Chondrocyte (in vitro differentiated cells): ENCODE measurements at regions not wholly inside any gene's neighbourhood (a gene's known extent, or its start where the extent isn't known, plus 50 kb on each side); places are given as distances from the start of the nearest gene placed in this dataset.

ENCODE experiments used
- DNase-seq: peaks from one replicate; pipeline ENCODE4 v3.0.0; 2021; ENCODE audit warnings: mixed read lengths, low spot score
- H3K27ac Mint-ChIP-seq: one replicate; pipeline ENCODE4 v1.8.0; 2021; ENCODE audit warnings: mild to moderate bottlenecking, moderate library complexity, mixed read lengths; ENCODE audit not compliant: unreplicated experiment
- H3K27me3 Mint-ChIP-seq: 2 replicates; pipeline ENCODE4 v1.8.0; 2021; ENCODE audit warnings: low read depth, mixed read lengths
- H3K36me3 Mint-ChIP-seq: 2 replicates; pipeline ENCODE4 v1.8.0; 2021; ENCODE audit warnings: low read depth, mixed read lengths
- H3K4me1 Mint-ChIP-seq: 2 replicates; pipeline ENCODE4 v1.8.0; 2021; ENCODE audit warnings: low read depth, mild to moderate bottlenecking, mixed read lengths
- H3K4me3 Mint-ChIP-seq: one replicate; pipeline ENCODE4 v1.8.0; 2021; ENCODE audit warnings: mild to moderate bottlenecking, moderate library complexity, mixed read lengths; ENCODE audit not compliant: unreplicated experiment
- H3K9me3 Mint-ChIP-seq: 2 replicates; pipeline ENCODE4 v1.8.0; 2021; ENCODE audit warnings: low read depth, mixed read lengths
- TF ChIP-seq, protein P1 (sequence below): fragments of 200-600 bp; sonication (generic); IDR thresholded peaks from 2 replicates; pipeline ENCODE4 v1.5.0; 2021; ENCODE audit warnings: antibody characterized with exemption, mild to moderate bottlenecking, moderate library complexity

DNA sequence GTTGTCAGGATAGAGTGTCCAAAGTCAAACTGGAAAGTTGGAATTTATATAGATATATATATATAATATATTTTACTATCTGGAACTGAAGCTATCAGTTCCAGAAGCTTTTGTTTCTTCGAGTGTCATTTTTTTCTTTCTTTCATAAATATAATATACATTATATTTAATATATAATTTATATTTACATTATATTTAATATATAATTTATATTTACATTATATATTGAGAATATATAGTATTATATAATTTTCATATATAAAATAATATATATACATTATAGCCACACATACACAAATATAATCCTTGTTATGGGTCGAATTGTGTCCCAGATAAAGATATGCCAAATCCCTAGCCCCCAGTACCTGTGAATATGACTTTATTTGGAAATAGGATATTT, 842.3 kb upstream of the LRRC4C start:
- H3K4me1 Mint-ChIP-seq, result no peaks in the 10 kb centered on the region
- no peaks in the 10 kb centered on the region for H3K27me3 Mint-ChIP-seq
- TF ChIP-seq, protein P1, sequence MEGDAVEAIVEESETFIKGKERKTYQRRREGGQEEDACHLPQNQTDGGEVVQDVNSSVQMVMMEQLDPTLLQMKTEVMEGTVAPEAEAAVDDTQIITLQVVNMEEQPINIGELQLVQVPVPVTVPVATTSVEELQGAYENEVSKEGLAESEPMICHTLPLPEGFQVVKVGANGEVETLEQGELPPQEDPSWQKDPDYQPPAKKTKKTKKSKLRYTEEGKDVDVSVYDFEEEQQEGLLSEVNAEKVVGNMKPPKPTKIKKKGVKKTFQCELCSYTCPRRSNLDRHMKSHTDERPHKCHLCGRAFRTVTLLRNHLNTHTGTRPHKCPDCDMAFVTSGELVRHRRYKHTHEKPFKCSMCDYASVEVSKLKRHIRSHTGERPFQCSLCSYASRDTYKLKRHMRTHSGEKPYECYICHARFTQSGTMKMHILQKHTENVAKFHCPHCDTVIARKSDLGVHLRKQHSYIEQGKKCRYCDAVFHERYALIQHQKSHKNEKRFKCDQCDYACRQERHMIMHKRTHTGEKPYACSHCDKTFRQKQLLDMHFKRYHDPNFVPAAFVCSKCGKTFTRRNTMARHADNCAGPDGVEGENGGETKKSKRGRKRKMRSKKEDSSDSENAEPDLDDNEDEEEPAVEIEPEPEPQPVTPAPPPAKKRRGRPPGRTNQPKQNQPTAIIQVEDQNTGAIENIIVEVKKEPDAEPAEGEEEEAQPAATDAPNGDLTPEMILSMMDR, result no peak
- H3K4me3 Mint-ChIP-seq, result no peak overlapping the region
- no peak for DNase-seq
- peaks cover 4% of the 10 kb centered on the region for H3K9me3 Mint-ChIP-seq
- H3K27ac Mint-ChIP-seq, result no peak overlapping the region
- no peaks in the 10 kb centered on the region for H3K36me3 Mint-ChIP-seq

DNA sequence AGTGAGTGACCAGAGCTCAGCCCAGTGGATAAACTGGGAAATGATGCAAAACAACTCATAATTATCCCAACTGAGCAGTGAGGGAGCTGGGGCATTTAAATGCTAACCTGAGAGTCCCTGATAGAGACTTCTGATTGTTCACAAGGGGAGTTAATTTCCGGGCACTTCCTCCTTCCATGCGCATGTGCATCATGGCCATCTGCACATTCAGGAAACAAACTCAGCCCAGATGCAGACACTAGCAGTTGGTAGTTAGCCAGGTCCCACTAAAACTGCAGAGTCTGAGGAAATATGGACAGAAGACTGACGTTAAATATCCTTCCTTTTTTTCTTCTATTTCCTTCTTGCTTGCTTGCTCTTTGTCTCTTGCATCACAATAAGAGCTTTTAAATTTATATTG, 852.1 kb upstream of the LRRC4C start:
- Mint-ChIP-seq H3K36me3 (no peaks in the 10 kb centered on the region), H3K27ac (no peak overlapping the region), H3K27me3 (no peaks in the 10 kb centered on the region), H3K4me3 (no peak overlapping the region), H3K9me3 (peaks cover 18% of the 10 kb centered on the region), H3K4me1 (no peaks in the 10 kb centered on the region)
- TF ChIP-seq, protein P1, result no peak
- DNase-seq, result no peak

DNA sequence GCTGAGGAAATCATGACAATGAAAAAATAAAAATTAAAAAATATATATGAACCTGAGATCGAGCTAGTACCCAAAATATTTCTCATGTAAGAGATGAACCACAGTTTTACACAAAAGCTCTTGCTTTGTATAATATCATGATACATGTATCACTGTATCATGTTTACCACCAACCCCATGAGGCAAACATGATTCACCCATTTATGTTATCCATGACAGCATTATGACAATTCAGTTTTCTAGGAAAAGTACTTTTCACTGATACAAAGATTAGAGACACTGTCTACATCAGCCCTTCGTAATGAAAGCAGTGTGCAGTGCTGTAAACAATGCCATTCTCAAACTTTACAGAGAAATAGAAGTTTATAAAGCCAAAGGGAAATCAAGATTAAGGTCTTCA, 852.5 kb upstream of the LRRC4C start:
- Mint-ChIP-seq H3K27me3 (no peaks in the 10 kb centered on the region), H3K27ac (no peak overlapping the region), H3K4me1 (no peaks in the 10 kb centered on the region), H3K36me3 (no peaks in the 10 kb centered on the region), H3K4me3 (no peak overlapping the region), H3K9me3 (peaks cover 18% of the 10 kb centered on the region)
- DNase-seq, result no peak
- TF ChIP-seq, protein P1, result no peak

DNA sequence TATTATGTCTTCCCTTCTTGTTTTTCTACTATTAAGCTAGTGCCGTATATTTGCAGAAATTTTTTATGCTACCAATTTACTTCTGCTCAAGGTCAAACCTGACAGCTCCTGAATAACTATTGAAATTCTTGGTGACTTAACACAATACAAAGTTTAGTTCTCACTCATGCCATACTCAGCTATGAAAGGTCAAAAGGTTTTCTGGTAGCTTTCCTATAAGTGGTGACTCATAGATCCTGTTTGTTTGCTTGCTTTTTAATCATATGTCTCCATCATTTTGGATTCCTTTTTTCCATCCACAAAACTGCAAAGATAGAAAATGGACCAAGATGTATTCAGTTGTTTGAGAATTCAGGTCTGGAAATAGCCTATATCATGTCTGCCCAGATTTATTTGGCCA, 855.8 kb upstream of the LRRC4C start:
- TF ChIP-seq, protein P1, result no peak
- DNase-seq, result no peak
- Mint-ChIP-seq H3K27me3 (no peaks in the 10 kb centered on the region), H3K4me1 (peaks cover 6% of the 10 kb centered on the region), H3K36me3 (no peaks in the 10 kb centered on the region), H3K9me3 (peaks cover 18% of the 10 kb centered on the region), H3K4me3 (no peak overlapping the region), H3K27ac (no peak overlapping the region)

DNA sequence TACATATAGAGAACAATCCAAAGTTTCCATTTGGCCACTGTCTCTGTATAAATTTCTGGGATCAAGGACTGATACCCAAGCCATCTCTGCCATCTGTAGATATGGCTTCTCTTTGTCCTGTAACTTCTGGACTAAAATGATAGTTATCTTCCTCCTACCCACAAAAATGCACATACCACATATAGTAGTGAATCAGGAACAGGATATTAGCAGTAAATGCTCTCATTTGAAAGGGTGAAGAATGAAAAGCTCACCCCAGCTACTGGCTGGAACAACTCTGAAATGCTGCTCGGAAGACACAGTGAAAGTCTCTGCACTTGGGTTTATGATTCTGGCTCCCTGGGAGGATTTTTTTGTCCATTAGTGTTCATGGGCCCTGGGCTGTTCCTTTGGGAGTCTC, 856.4 kb upstream of the LRRC4C start:
- TF ChIP-seq, protein P1, result no peak
- peaks cover 9% of the 10 kb centered on the region for H3K4me1 Mint-ChIP-seq
- DNase-seq, result no peak
- no peaks in the 10 kb centered on the region for H3K36me3 Mint-ChIP-seq
- H3K4me3 Mint-ChIP-seq, result no peak overlapping the region
- no peaks in the 10 kb centered on the region for H3K27me3 Mint-ChIP-seq
- H3K9me3 Mint-ChIP-seq, result peaks cover 15% of the 10 kb centered on the region
- H3K27ac Mint-ChIP-seq, result no peak overlapping the region
